ENCODE measurements at regions not wholly inside any gene's neighbourhood (a gene's known extent, or its start where the extent isn't known, plus 50 kb on each side); places are given as distances from the start of the nearest gene placed in this dataset.

GRCh38 chr2:82491591-82491990 lies 1967.5 kb downstream of the SUCLG1 start:
- no peak overlapping the region for H3K4me3 ChIP-seq (ENCODE audit: low read depth, low read length)
- in situ Hi-C loops (cut with HindIII; ENCODE audit: low sequenced_read_pairs): no loop called here
- DNase-seq (ENCODE audit: low read depth, low spot score): no peak
- TF ChIP-seq, protein P1, sequence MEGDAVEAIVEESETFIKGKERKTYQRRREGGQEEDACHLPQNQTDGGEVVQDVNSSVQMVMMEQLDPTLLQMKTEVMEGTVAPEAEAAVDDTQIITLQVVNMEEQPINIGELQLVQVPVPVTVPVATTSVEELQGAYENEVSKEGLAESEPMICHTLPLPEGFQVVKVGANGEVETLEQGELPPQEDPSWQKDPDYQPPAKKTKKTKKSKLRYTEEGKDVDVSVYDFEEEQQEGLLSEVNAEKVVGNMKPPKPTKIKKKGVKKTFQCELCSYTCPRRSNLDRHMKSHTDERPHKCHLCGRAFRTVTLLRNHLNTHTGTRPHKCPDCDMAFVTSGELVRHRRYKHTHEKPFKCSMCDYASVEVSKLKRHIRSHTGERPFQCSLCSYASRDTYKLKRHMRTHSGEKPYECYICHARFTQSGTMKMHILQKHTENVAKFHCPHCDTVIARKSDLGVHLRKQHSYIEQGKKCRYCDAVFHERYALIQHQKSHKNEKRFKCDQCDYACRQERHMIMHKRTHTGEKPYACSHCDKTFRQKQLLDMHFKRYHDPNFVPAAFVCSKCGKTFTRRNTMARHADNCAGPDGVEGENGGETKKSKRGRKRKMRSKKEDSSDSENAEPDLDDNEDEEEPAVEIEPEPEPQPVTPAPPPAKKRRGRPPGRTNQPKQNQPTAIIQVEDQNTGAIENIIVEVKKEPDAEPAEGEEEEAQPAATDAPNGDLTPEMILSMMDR (IDR thresholded peaks at IDR 0.05; ENCODE audit: low read depth, low read length): no peak

DNA sequence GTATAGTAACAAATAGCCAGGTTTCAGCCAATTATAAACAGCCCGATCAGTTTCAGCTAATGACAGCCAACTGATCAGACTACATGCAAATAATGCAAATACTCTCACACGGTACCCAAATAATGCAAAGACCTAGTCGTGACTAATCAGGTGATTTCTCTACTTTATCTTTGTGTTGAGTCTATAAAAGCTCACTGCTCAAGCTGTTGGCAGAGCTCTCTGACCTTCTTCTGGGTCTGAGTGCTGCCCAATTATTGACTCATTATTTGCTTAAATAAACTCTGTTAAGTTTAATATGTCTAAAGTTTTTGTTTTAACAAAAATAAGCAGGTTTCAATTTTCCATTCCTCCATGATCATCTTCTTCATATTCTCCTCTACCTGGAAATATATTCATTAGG lies 1971.7 kb downstream of the SUCLG1 start:
- in situ Hi-C loops (cut with HindIII; ENCODE audit: low sequenced_read_pairs): no loop called here
- TF ChIP-seq, protein P1 (IDR thresholded peaks at IDR 0.05; ENCODE audit: low read depth, low read length): no peak
- DNase-seq (ENCODE audit: low read depth, low spot score): no peak
- no peak overlapping the region for H3K4me3 ChIP-seq (ENCODE audit: low read depth, low read length)

- TF ChIP-seq, protein P1 (IDR thresholded peaks at IDR 0.05; ENCODE audit: low read depth, low read length): no peak
- no peak overlapping the region for H3K4me3 ChIP-seq (ENCODE audit: low read depth, low read length)
- in situ Hi-C loops (cut with HindIII; ENCODE audit: low sequenced_read_pairs): no loop called here
- no peak for DNase-seq (ENCODE audit: low read depth, low spot score)
Observed at GRCh38 chr2:82485701-82486100, 1973.4 kb downstream of the SUCLG1 start.

GRCh38 chr2:82481207-82481606 lies 1977.9 kb downstream of the SUCLG1 start:
- no peak for DNase-seq (ENCODE audit: low read depth, low spot score)
- TF ChIP-seq, protein P1 (IDR thresholded peaks at IDR 0.05; ENCODE audit: low read depth, low read length): no peak
- H3K4me3 ChIP-seq (ENCODE audit: low read depth, low read length): no peak overlapping the region
- in situ Hi-C loops (cut with HindIII; ENCODE audit: low sequenced_read_pairs): no loop called here

DNA sequence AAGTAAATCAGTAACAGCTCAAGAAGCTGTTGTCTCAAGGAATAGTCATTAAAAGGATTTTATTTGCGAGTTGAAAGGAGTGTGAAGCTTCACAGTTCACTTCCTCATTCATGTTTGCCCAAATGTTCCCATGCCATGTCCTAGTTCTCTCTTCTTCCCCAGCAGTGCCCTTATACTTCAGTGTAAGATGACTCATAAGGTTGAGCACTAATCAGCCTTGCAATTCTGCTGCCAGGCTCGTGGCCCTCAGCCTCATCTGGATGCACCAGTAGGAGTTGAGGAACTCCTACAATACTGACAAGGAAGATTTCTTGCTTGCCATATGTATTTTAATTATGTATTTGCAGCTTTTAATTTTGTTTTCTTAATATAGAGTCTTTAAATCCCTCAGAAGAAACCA lies 1980.4 kb downstream of the SUCLG1 start:
- in situ Hi-C loops (cut with HindIII; ENCODE audit: low sequenced_read_pairs): no loop called here
- no peak overlapping the region for H3K4me3 ChIP-seq (ENCODE audit: low read depth, low read length)
- DNase-seq (ENCODE audit: low read depth, low spot score): no peak
- TF ChIP-seq, protein P1 (IDR thresholded peaks at IDR 0.05; ENCODE audit: low read depth, low read length): no peak

DNA sequence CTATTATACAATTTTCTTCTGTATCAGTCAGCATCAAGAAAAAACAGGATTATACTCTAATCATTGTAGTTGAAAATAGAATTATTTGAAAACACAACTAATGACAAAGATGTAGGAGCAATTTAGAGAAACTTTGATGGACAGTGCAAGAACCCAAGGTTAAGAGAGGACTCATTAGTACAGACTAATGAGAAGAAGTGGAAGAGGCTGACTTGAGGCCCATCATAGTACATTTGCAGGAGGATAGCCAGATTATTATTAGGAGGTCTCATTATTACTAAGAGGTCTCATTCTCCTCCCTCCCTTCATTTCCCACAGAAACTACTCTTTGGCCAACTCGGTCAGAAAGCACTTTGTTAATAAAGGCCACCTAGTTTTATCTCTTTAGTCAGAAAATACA lies 1983.0 kb downstream of the SUCLG1 start:
- no peak for DNase-seq (ENCODE audit: low read depth, low spot score)
- H3K4me3 ChIP-seq (ENCODE audit: low read depth, low read length): no peak overlapping the region
- TF ChIP-seq, protein P1 (IDR thresholded peaks at IDR 0.05; ENCODE audit: low read depth, low read length): no peak
- in situ Hi-C loops (cut with HindIII; ENCODE audit: low sequenced_read_pairs): no loop called here

GRCh38 chr2:82428251-82428650 lies 2030.8 kb downstream of the SUCLG1 start:
- H3K4me3 ChIP-seq (ENCODE audit: low read depth, low read length): no peak overlapping the region
- in situ Hi-C loops (cut with HindIII; ENCODE audit: low sequenced_read_pairs): no loop called here
- DNase-seq (ENCODE audit: low read depth, low spot score): no peak
- TF ChIP-seq, protein P1 (IDR thresholded peaks at IDR 0.05; ENCODE audit: low read depth, low read length): no peak

Data from astrocyte of the spinal cord (primary cell).